PFSK-1 (cell line): ENCODE measurements at regions not wholly inside any gene's neighbourhood (a gene's known extent, or its start where the extent isn't known, plus 50 kb on each side); places are given as distances from the start of the nearest gene placed in this dataset.

Source experiments
- FOXP2 ChIP-seq: optimal IDR thresholded peaks from 2 replicates; pipeline ENCODE3; 2011; ENCODE audit warnings: borderline replicate concordance, control low read depth, inconsistent platforms; ENCODE audit not compliant: insufficient read depth; ENCODE audit errors: extremely low read length, extremely low read depth
- POLR2AphosphoS5 ChIP-seq: IDR thresholded peaks from 2 replicates; pipeline ENCODE4 v1.6.1; 2012; ENCODE audit warnings: low read depth, mild to moderate bottlenecking, control low read depth, low read length, moderate library complexity
- REST ChIP-seq, 2 experiments: IDR thresholded peaks; 2 replicates each; pipeline versions ENCODE4 v1.6.1 to v1.8.0; 2011 to 2012; ENCODE audit warnings: low read depth in 2 of 2, low read length in 2 of 2, control low read depth in 1 of 2, inconsistent platforms in 1 of 2, mild to moderate bottlenecking in 1 of 2, moderate library complexity in 1 of 2; ENCODE audit not compliant: insufficient read depth in 1 of 2
- SIN3A ChIP-seq: IDR thresholded peaks from 2 replicates; pipeline ENCODE4 v1.6.1; 2012; ENCODE audit warnings: mild to moderate bottlenecking, low read length, moderate library complexity, borderline replicate concordance; ENCODE audit not compliant: insufficient read depth
- TAF1 ChIP-seq: IDR thresholded peaks from 2 replicates; pipeline ENCODE4 v1.6.1; 2012; ENCODE audit warnings: low read length, control low read depth, borderline replicate concordance; ENCODE audit not compliant: insufficient read depth

- TF ChIP-seq TAF1 (no peak), REST (IDR thresholded peaks at IDR 0.05; ENCODE audit: insufficient read depth in 1 of 2, low read depth in 2 of 2, low read length in 2 of 2) (no peak), FOXP2 (no peak), POLR2AphosphoS5 (no peak), SIN3A (no peak)
Observed at GRCh38 chr2:60234274-60234986, 319.0 kb downstream of the BCL11A start.

- TF ChIP-seq FOXP2 = no peak
- no peak for TF ChIP-seq REST (IDR thresholded peaks at IDR 0.05; ENCODE audit: insufficient read depth in 1 of 2, low read depth in 2 of 2, low read length in 2 of 2)
- no peak for TF ChIP-seq TAF1
- TF ChIP-seq POLR2AphosphoS5 = no peak
- no peak for TF ChIP-seq SIN3A
Observed at GRCh38 chr2:60230596-60230995, 322.9 kb downstream of the BCL11A start.

- TF ChIP-seq TAF1 (no peak), SIN3A (no peak), FOXP2 (no peak), POLR2AphosphoS5 (no peak), REST (IDR thresholded peaks at IDR 0.05; ENCODE audit: insufficient read depth in 1 of 2, low read depth in 2 of 2, low read length in 2 of 2) (no peak)
Observed at GRCh38 chr2:60230037-60230436, 323.4 kb downstream of the BCL11A start.

GRCh38 chr2:60226943-60227342, 326.5 kb downstream of the BCL11A start:
- no peak for TF ChIP-seq FOXP2
- TF ChIP-seq POLR2AphosphoS5 = no peak
- TF ChIP-seq REST (IDR thresholded peaks at IDR 0.05; ENCODE audit: insufficient read depth in 1 of 2, low read depth in 2 of 2, low read length in 2 of 2) = no peak
- no peak for TF ChIP-seq SIN3A
- TF ChIP-seq TAF1 = no peak
